NOMO-1 treated with dmso at 0.1 percent for 144 hours (cell line): ENCODE measurements at regions not wholly inside any gene's neighbourhood (a gene's known extent, or its start where the extent isn't known, plus 50 kb on each side); places are given as distances from the start of the nearest gene placed in this dataset.

Experiments used
- DNase-seq: peaks from one replicate; lab custom pipeline; 2025; ENCODE audit not compliant: unreplicated experiment; lab: John Stamatoyannopoulos, UW

DNA sequence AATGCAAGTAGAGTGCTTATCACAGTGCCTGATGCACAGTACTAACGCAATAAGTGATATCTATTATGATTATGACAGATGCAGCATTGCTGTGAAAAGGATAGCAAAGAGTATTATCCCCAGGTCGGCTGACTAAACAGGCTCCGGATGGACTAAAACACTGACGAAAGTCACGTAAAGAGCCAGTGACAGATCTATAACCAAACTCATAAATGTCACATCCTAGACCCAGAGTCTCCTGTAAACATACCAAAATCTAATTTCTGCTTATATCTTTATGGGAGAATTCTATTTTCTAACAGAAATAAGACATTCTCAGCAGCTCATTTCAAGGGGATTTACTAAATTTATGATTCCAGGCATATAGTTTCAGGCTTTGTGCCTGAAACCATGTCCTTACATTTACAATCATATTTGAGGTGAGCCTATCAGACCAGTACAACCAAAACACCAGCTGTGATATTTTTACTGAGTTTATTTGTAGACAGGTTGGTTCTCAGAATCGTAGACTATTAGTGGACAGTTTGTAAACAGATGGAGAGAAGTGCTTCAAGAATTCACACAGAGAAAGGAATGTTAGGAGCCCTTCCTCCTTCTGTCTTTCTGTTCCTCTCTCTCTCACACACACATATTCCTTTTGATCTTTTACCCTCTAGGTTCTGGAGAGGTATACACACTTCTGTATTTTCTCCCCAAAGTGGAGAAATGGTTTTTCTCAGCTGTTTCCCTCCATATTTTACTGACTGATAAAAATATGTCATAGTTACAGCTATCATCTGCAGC is 52.4 kb upstream of the WDR26 start:
- DNase-seq = peak; percentile 37

DNA sequence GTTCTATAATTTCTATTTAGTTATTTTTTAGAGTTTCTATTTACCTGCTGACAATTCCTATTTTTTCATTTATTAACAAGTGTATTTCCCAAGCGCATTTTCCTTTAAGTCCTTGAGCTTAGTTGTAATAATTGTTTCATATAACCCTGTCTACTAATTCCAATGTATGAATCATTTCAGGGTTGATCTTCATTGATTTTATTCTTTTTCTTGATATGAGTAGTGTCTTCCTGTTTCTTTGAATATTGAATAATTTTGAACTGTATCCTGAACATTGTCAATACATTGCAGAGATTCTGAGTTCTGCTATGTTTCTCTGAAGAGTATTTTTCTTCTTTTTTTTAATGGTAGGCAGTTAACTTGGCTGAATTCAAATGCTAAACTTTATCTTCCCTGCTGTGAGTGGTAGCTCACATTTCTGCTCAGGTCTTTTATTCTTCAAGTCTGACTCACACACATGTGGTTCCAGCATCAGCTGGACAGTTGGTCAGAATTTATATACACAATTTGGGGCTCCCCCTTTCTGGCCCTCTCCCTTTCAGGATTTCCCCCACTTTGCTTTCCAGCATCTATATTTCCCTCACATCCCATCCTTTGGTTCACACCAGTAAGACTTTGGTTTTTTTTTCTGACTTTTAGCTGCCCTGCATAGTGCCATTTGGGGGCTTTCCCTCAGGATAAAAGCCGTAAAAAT is 54.4 kb upstream of the WDR26 start:
- DNase-seq = no peak

DNA sequence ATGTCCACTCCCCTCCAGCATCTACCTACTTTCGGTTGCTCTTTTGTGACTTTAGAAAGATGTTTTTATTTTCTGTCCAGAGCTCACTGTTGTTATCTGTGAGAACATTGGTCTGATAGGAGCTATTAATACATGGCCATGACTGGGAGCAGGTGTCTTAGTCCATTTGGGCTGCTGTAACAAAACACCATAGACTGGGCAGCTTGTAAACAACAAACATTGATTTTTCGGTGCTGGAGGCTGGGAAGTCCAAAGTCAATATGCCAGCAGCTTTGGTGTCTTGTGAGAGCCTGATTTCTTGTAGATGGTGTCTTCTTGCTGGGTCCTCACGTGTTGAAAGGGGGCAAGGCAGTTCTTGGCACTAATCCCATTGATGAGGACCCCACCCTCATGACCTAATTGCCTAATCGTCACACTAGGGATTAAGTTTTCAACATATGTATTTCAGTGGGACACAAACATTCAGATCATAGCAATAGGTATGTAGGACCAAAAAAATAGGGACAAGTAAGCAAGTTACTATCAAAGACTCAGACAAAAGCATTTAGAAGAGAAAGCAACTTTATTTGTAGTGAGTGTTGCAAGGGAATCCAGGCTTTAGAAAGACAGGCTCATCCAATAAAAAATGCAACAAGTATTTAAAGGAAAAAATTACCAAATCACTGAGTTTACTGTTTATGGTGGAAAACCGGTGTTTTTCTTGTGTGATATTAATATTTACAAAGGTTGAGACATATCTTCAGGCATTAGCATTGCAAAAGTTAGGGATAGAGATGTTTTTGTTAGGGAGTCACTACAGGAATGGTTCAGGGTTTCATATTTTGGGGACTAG is 55.2 kb upstream of the WDR26 start:
- DNase-seq = no peak

DNA sequence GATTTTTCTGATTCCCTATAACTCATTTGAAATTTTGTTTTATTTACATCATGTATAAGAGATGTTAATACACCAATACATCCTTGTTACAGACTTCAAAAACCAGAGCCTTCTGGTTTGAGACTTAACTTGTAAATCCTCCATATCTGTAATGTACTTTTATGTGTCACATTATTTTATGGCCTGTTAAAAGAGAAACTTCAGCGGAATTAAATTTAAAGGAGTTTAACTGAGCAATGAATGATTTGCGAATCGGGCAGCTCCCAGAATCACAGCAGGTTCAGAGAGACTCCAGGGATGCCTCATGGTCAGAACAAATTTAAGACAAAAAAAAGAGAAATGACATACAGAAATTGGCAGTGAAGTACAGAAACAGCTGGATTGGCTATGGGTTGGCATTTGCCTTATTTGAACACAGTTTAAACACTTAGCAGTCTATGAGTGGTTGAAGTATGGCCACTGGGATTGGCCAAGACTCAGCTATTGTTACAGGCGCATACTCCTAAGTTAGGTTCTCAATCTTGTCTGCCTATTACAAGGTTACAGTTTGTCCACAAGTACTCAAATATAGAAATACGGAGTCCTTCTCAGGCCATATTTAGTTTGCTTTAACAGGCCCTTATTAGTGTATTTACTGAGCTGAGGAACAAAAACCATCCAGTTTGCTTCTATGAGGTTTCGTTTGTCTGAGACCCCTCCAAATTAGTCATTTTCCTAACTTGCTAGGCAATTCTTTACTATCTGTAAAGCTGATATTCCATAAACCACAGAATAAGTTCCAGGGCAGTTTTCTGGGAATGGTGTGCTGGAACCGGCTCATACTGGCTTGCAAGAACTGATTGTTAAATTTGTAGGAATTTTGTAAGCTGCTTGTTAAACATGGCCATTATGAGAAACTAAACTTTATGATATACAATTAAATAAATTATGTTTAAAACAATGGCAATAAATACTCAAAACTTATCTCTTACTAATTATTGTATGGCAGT is 56.2 kb upstream of the WDR26 start:
- DNase-seq = no peak

DNA sequence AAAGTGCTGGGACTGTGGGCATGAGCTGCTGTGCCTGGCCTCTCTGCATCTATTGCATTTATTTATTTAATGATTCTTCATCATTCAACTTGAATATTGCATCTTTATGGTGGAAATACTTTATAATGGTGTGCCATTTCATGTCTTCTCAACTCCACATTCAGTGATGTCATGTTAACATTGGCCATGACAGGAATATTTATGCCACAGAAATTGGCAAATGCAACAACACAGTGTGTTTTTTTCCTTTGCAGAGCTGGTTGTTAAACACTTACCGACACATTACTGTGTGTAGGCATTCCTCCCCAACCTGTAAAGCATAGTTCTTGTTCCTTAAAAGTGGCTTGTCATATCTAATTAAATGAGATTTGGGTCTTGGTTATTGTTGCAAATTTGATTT is 57.4 kb upstream of the WDR26 start:
- DNase-seq = no peak

- no peak for DNase-seq
These were observed 58.0 kb upstream of the WDR26 start for GRCh38 chr1:224492632-224493031.

DNA sequence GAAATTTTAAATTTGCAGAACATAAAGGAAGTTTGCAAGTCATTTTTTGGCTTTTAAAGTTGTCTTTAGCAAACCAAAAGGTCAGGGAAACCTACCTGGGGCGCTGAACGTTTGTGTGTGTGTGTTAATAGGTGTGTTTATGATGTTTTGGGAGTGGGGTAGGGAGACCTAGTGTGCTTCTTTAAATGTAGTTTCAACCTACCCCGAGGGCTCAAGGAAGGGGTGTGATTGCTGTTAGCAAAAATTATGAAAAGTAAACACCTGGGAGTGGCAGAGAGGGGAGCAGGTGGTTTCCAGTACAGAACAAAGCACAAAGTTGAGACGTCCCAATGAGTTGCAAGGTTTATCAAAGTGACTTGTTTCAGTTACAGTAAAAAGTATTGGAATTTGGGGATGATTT is 58.7 kb upstream of the WDR26 start:
- DNase-seq = no peak

- DNase-seq = no peak
These were observed 59.7 kb upstream of the WDR26 start for GRCh38 chr1:224494343-224494742.

- no peak for DNase-seq
These were observed 61.3 kb upstream of the WDR26 start for GRCh38 chr1:224495866-224496265.

- no peak for DNase-seq
These were observed 62.2 kb upstream of the WDR26 start for GRCh38 chr1:224496826-224497225.

DNA sequence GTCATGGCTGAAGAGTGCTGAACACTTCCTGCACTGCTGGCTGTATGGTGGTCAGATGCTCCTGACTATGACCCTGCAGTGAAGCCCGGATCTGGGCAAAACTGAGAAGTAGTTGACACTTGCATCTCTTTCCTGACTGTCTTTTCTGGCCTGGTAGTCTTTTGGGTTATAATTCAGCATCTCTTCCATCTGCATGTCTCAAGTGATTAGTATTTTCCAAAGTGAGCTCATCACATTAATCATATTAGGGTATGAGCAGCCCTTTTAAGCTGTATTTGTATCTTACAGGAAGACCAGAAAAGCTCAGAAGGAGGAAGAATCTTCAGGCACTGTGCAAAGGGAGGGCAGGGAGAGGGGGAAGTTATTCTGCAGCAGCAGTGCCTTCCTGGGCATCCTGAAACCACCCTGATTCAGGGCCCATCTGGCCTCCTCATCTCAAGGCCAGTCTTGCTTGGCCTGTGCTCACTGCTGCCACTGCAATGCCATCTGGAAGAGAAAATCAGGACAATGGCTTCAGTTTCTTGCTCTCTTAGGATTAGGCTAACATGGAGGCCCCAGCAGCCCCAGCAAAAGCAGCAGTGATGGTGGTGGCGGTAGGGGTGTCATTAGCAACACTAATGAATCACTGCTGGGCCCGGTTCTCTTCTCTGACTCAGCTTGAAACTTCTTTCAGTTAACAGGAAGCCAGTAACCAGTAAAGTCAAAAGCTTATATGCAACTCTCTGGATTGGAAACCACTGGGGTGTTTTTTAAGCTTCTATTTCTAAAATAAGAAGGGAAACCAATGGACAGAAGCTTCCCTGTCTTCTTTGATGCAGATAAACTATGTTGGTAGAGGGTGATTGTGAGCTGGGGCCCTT is 63.3 kb upstream of the WDR26 start:
- DNase-seq = peak; percentile 82

DNA sequence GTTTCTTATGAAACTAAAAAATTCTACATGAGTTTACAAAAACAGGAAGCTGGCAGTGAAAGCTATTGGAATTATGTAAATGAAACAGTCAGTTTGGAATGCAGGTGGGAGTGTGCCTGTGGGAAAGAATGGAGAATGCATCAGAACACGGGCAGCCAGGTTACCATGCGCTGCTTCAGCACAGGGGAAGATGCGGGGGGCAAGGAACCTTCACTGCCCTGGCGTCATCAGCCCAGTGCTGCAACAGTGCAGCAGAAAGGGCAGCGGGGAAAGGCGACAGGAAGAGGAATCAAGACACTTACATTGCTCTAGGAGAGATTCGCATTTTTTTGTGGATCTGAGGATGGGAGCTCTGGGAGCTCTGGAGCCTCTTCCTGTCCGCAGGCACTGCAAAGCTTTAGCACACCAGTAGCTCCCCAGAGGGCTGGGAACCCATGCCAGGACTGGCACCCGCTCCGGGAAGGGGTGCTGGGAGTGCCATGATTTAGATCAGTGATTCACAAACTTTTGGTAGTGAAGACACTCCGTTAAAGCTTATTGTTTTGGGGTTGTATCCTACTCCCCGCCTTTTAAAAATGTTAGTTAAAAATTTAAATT is 64.1 kb upstream of the WDR26 start:
- DNase-seq = peak; percentile 51

GRCh38 chr1:224499204-224499603 is 64.6 kb upstream of the WDR26 start:
- no peak for DNase-seq

DNA sequence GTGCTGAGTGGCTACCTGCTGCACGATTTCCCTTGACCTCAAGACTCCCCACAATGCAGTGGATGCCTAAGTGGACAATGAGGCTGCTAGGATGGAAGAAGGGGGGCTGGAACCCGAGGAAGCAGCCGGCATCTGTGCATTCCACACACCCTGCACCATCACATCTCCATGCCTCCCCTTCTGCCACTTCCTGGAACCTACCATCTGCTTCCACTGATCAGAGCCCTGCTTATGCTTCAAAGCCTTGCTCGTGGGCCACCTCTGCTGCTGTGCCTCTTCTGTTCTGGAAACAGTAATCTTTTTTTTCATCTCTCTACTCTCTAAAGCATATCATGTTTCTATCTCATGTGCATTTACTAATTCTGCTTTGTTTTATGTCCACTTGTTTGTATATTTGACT is 66.2 kb upstream of the WDR26 start:
- DNase-seq = no peak

GRCh38 chr1:224501836-224502235 is 67.2 kb upstream of the WDR26 start:
- DNase-seq = no peak

DNA sequence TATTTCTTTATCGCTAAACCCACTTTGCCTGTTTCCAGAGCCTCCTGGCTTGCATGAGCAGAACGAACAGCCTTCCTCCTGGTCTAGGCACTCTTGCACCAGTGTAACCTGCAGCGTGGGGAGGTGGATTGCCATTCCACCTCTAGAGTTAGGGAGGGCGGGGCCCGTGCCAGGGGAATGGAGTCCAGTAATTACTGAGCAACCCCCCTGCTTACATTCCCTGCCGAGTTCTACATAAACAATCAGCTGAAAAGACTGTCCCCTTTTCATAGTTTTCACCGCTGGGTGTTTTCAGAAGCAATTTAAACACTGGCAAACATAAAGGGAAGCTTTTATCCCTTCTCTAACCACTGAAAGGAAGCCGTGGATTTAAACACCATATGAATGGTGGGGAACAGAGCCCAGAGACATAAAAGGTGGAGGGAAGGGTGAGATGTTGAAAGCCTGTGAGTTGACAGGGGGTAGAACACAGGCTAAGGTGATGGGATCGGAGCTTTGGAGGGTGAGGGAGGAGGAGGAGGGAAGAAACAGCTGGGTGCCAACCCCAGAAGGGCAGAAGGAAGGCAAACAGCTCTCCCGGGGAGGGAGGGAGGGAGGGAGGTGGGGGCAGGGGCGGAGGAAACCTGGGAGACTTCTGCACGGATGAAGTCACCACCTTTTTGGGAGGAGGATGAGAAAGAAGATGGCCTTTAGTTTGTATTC is 68.0 kb upstream of the WDR26 start:
- no peak for DNase-seq

- peak; percentile 84 for DNase-seq
These were observed 68.8 kb upstream of the WDR26 start for GRCh38 chr1:224503161-224504118.
